Endothelial cell of umbilical vein (primary cell): ENCODE measurements at regions not wholly inside any gene's neighbourhood (a gene's known extent, or its start where the extent isn't known, plus 50 kb on each side); places are given as distances from the start of the nearest gene placed in this dataset.

Source experiments
- BruUV-seq: library from RNA; stranded (reverse); fragments of 400-500 nt; replicated peaks from 2 replicates; lab custom pipeline; 2021; lab: Mats Ljungman, UMichigan
- CTCF ChIA-PET: fragments of 300-600, 350-600 bp; sonication (Branson Sonifier 250); formaldehyde crosslinking; loops from one replicate; lab custom pipeline; 2021; ENCODE audit warnings: antibody characterized with exemption, inconsistent platforms; lab: Charles Lee
- POLR2A ChIA-PET: fragments of 300-600, 350-600 bp; sonication (Branson Sonifier 250); formaldehyde crosslinking; loops from one replicate; lab custom pipeline; 2021; ENCODE audit warnings: antibody characterized with exemption, inconsistent platforms; lab: Charles Lee
- DNase-seq: peaks from one replicate; pipeline ENCODE4 v3.0.0-alpha.2; 2011; ENCODE audit warnings: low read depth, low spot score
- FAIRE-seq: peaks from 2 replicates; lab custom pipeline; 2011; peaks lifted over from hg19 to GRCh38; lab: Jason Lieb, UNC
- H2AFZ ChIP-seq: 2 replicates; pipeline ENCODE4 v1.6.0; 2012; ENCODE audit warnings: low read depth, low read length, control low read depth, inconsistent platforms
- H3K27ac ChIP-seq: 2 replicates; pipeline ENCODE4 v1.5.1; 2011; ENCODE audit warnings: low read depth, mild to moderate bottlenecking, control low read depth, low read length, moderate library complexity; ENCODE audit not compliant: insufficient read depth
- H3K27me3 ChIP-seq, 2 experiments: 2 replicates each; pipeline versions ENCODE4 v1.6.0 to v1.6.1; 2011; ENCODE audit warnings: low read length in 2 of 2, mixed read lengths in 1 of 2; ENCODE audit not compliant: control insufficient read depth in 2 of 2, insufficient read depth in 2 of 2
- H3K36me3 ChIP-seq, 2 experiments: 2 replicates in 1 of 2; 3 replicates in 1 of 2; pipeline ENCODE4 v1.5.1; 2011; ENCODE audit warnings: low read length in 2 of 2, mild to moderate bottlenecking in 1 of 2, moderate library complexity in 1 of 2; ENCODE audit not compliant: control insufficient read depth in 2 of 2, insufficient read depth in 2 of 2; ENCODE audit errors: extremely low read depth in 1 of 2
- H3K4me1 ChIP-seq: 3 replicates; pipeline ENCODE4 v1.5.1; 2011; ENCODE audit warnings: mild to moderate bottlenecking, low read length; ENCODE audit not compliant: control insufficient read depth, insufficient read depth; ENCODE audit errors: extremely low read depth
- H3K4me2 ChIP-seq: 2 replicates; pipeline ENCODE4 v1.6.1; 2011; ENCODE audit warnings: low read length, control low read depth, mixed read lengths; ENCODE audit not compliant: insufficient read depth
- H3K4me3 ChIP-seq, 3 experiments: fragments of 200-600 bp in 1 of 3; sonication (generic), shearing (Covaris generic) in 1 of 3; replicated peaks in 1 of 3; 2 replicates each; pipeline ENCODE4 v1.5.1; 2011 to 2016; ENCODE audit warnings: control low read depth in 3 of 3, low read length in 3 of 3, mild to moderate bottlenecking in 2 of 3, inconsistent platforms in 1 of 3, low read depth in 1 of 3, moderate library complexity in 1 of 3; ENCODE audit not compliant: insufficient read depth in 1 of 3
- H3K79me2 ChIP-seq: 2 replicates; pipeline ENCODE4 v1.6.0; 2012; ENCODE audit warnings: low read length, inconsistent platforms; ENCODE audit not compliant: control insufficient read depth, insufficient read depth
- H3K9ac ChIP-seq: replicated peaks from 2 replicates; pipeline ENCODE3; 2011; ENCODE audit warnings: low read length, control low read depth; ENCODE audit not compliant: insufficient read depth; ENCODE audit errors: extremely low read depth
- H3K9me1 ChIP-seq: replicated peaks from 3 replicates; pipeline ENCODE4 v1.6.0; 2011; ENCODE audit warnings: mild to moderate bottlenecking, low read length; ENCODE audit not compliant: control insufficient read depth, insufficient read depth; ENCODE audit errors: extremely low read depth
- H3K9me3 ChIP-seq: replicated peaks from 2 replicates; pipeline ENCODE4 v1.5.1; 2012; ENCODE audit warnings: low read length, inconsistent platforms; ENCODE audit not compliant: control insufficient read depth, insufficient read depth
- H4K20me1 ChIP-seq: replicated peaks from 2 replicates; pipeline ENCODE3; 2011; ENCODE audit warnings: mild to moderate bottlenecking, low read length; ENCODE audit not compliant: control insufficient read depth, insufficient read depth; ENCODE audit errors: extremely low read depth
- EZH2 ChIP-seq: IDR thresholded peaks from 2 replicates; pipeline ENCODE4 v1.6.1; 2012; ENCODE audit warnings: borderline replicate concordance, low read depth, mild to moderate bottlenecking, moderate library complexity, low read length, inconsistent platforms; ENCODE audit not compliant: severe bottlenecking
- FOS ChIP-seq: IDR thresholded peaks from 2 replicates; pipeline ENCODE4 v1.6.1; 2011; ENCODE audit warnings: mild to moderate bottlenecking, low read length, moderate library complexity, borderline replicate concordance; ENCODE audit not compliant: insufficient read depth
- GATA2 ChIP-seq: IDR thresholded peaks from 2 replicates; pipeline ENCODE4 v1.7.0; 2011; ENCODE audit warnings: low read depth, mild to moderate bottlenecking, moderate library complexity, mixed read lengths, low read length; ENCODE audit not compliant: insufficient read length, insufficient read depth
- MYC ChIP-seq: IDR thresholded peaks from one replicate; pipeline ENCODE4 v1.6.1; 2011; ENCODE audit warnings: mild to moderate bottlenecking, low read depth, low read length
- POLR2AphosphoS5 ChIP-seq: IDR thresholded peaks from 2 replicates; pipeline ENCODE4 v1.6.1; 2012; ENCODE audit warnings: low read depth, mild to moderate bottlenecking, control low read depth, low read length, moderate library complexity; ENCODE audit not compliant: insufficient read depth
- dilution Hi-C: fragments of 300-500 bp; cut with MboI; formaldehyde crosslinking; loops from one replicate; pipeline ENCODE4 v1.15.0; 2019; ENCODE audit warnings: low sequenced_read_pairs; ENCODE audit not compliant: extremely low pct_ligation_motif_present
- intact Hi-C: fragments of 100-400 bp; cut with micrococcal nuclease; formaldehyde crosslinking; loops from one replicate; pipeline ENCODE4 v1.10.0; 2022
- TF ChIP-seq, protein P1 (sequence below): IDR thresholded peaks from 2 replicates; pipeline ENCODE4 v1.6.1; 2011; ENCODE audit not compliant: insufficient read depth, insufficient read length
- TF ChIP-seq, protein P2 (sequence below), 2 donors: IDR thresholded peaks; 1 replicate in 1 of 2; 2 replicates in 1 of 2; pipeline ENCODE4 v1.5.1; 2011; ENCODE audit warnings: low read length in 2 of 2, mild to moderate bottlenecking in 2 of 2, moderate library complexity in 2 of 2, control low read depth in 1 of 2, inconsistent platforms in 1 of 2, low read depth in 1 of 2; ENCODE audit not compliant: insufficient read depth in 1 of 2; ENCODE audit errors: extremely low read depth in 1 of 2

DNA sequence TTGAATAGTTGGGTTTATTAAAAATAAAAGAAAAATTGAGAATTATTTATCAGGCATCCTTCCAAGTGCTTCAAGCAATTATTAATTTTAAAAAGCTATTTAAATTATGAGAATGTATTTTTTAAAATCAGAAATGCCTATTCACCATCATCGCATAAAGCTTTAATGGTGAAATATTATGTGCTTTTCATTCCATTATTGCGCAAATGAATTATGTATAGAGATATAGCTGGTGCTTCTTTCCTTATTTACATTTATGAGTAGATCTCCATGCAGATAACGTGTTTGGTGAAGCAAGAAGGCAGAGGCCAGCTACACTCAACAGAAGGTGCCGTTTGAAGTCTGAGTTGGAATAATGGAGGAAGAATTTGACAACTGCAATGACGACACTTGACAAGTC, 549.1 kb upstream of the DPP6 start:
- Histone ChIP-seq H3K36me3 (no peaks in the 10 kb centered on the region), H3K9ac (no peak overlapping the region), H3K4me3 (no peak overlapping the region), H3K9me1 (no peaks in the 10 kb centered on the region), H3K9me3 (peaks cover 2% of the 10 kb centered on the region), H3K79me2 (no peaks in the 10 kb centered on the region), H3K27ac (no peak overlapping the region), H2AFZ (no peak overlapping the region), H3K4me1 (no peaks in the 10 kb centered on the region), H3K4me2 (no peak overlapping the region), H4K20me1 (no peaks in the 10 kb centered on the region), H3K27me3 (no peaks in the 10 kb centered on the region)
- no TSS peak for BruUV-seq
- FAIRE-seq (no peak), DNase-seq (no peak)
- dilution Hi-C loops, result no loop called here
- intact Hi-C loops, result no loop called here
- TF ChIP-seq, protein P1, sequence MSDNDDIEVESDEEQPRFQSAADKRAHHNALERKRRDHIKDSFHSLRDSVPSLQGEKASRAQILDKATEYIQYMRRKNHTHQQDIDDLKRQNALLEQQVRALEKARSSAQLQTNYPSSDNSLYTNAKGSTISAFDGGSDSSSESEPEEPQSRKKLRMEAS, result no peak
- TF ChIP-seq FOS, result no peak
- no peak for TF ChIP-seq GATA2
- no peak for TF ChIP-seq EZH2
- TF ChIP-seq, protein P2, sequence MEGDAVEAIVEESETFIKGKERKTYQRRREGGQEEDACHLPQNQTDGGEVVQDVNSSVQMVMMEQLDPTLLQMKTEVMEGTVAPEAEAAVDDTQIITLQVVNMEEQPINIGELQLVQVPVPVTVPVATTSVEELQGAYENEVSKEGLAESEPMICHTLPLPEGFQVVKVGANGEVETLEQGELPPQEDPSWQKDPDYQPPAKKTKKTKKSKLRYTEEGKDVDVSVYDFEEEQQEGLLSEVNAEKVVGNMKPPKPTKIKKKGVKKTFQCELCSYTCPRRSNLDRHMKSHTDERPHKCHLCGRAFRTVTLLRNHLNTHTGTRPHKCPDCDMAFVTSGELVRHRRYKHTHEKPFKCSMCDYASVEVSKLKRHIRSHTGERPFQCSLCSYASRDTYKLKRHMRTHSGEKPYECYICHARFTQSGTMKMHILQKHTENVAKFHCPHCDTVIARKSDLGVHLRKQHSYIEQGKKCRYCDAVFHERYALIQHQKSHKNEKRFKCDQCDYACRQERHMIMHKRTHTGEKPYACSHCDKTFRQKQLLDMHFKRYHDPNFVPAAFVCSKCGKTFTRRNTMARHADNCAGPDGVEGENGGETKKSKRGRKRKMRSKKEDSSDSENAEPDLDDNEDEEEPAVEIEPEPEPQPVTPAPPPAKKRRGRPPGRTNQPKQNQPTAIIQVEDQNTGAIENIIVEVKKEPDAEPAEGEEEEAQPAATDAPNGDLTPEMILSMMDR (IDR thresholded peaks at IDR 0.05; ENCODE audit: extremely low read depth in 1 of 2, insufficient read depth in 1 of 2, low read depth in 1 of 2, low read length in 2 of 2), result no peak
- no peak for TF ChIP-seq POLR2AphosphoS5
- TF ChIP-seq MYC, result no peak
- ChIA-PET CTCF (no interaction called here), POLR2A (no interaction called here)
